Fibroblast of skin of left quadriceps (primary cell): ENCODE measurements at regions not wholly inside any gene's neighbourhood (a gene's known extent, or its start where the extent isn't known, plus 50 kb on each side); places are given as distances from the start of the nearest gene placed in this dataset.
"Not testable (repeated sequence)": the region's sequence is repeated elsewhere in the genome, so short reads cannot be mapped to it uniquely, and the experiment has no call there.

ENCODE experiments used
- DNase-seq, 2 experiments: peaks; one replicate each; pipeline ENCODE4 v3.0.0-alpha.2; 2013; ENCODE audit warnings: low read depth in 2 of 2

- DNase-seq = no peak
Measured at GRCh38 chr4:187125062-187125461, 401.4 kb upstream of the FAT1 start.

- DNase-seq = no peak
Measured at GRCh38 chr4:187127456-187127855, 403.8 kb upstream of the FAT1 start.

- peak; percentile 23 for DNase-seq
Measured at GRCh38 chr4:187128222-187128621, 404.6 kb upstream of the FAT1 start.

GRCh38 chr4:187128976-187129375 lies 405.3 kb upstream of the FAT1 start:
- DNase-seq = no peak

- not testable (repeated sequence) for DNase-seq
Measured at GRCh38 chr4:187131826-187132225, 408.2 kb upstream of the FAT1 start.

GRCh38 chr4:187135878-187136277 lies 412.2 kb upstream of the FAT1 start:
- DNase-seq = no peak

- no peak for DNase-seq
Measured at GRCh38 chr4:187139141-187139540, 415.5 kb upstream of the FAT1 start.

GRCh38 chr4:187141101-187141500 lies 417.4 kb upstream of the FAT1 start:
- DNase-seq = no peak

- DNase-seq = no peak
Measured at GRCh38 chr4:187149229-187149945, 425.7 kb upstream of the FAT1 start.

- DNase-seq = no peak
Measured at GRCh38 chr4:187157380-187157958, 433.8 kb upstream of the FAT1 start.

GRCh38 chr4:187158003-187158402 lies 434.3 kb upstream of the FAT1 start:
- DNase-seq = no peak

- DNase-seq = no peak
Measured at GRCh38 chr4:187160486-187160885, 436.8 kb upstream of the FAT1 start.

- DNase-seq = no peak
Measured at GRCh38 chr4:187166886-187167512, 443.3 kb upstream of the FAT1 start.

GRCh38 chr4:187171706-187172339 lies 448.2 kb upstream of the FAT1 start:
- peak; percentile 57 to 64 for DNase-seq

GRCh38 chr4:187172340-187172761 lies 448.7 kb upstream of the FAT1 start:
- no peak for DNase-seq

GRCh38 chr4:187174749-187175148 lies 451.1 kb upstream of the FAT1 start:
- DNase-seq = no peak

- DNase-seq = no peak
Measured at GRCh38 chr4:187175197-187175596, 451.5 kb upstream of the FAT1 start.

- no peak for DNase-seq
Measured at GRCh38 chr4:187176261-187176910, 452.7 kb upstream of the FAT1 start.

- DNase-seq = no peak
Measured at GRCh38 chr4:187178084-187178483, 454.4 kb upstream of the FAT1 start.

GRCh38 chr4:187178587-187178986 lies 454.9 kb upstream of the FAT1 start:
- DNase-seq = no peak

- DNase-seq = no peak
Measured at GRCh38 chr4:187179086-187180058, 455.7 kb upstream of the FAT1 start.
